Dermis blood vessel endothelial cell (primary cell): ENCODE measurements at regions not wholly inside any gene's neighbourhood (a gene's known extent, or its start where the extent isn't known, plus 50 kb on each side); places are given as distances from the start of the nearest gene placed in this dataset.

ENCODE experiments used
- DNase-seq: peaks from one replicate; pipeline ENCODE4 v3.0.0; 2010

GRCh38 chr5:19411936-19412335 is 576.1 kb downstream of the CDH18 start:
- no peak for DNase-seq
